AG10803 (cell line): ENCODE measurements at regions not wholly inside any gene's neighbourhood (a gene's known extent, or its start where the extent isn't known, plus 50 kb on each side); places are given as distances from the start of the nearest gene placed in this dataset.

Experiments
- DNase-seq: peaks from one replicate; pipeline ENCODE4 v3.0.0; 2010; ENCODE audit warnings: low read depth
- H3K4me3 ChIP-seq: 2 replicates; pipeline ENCODE4 v1.5.1; 2011; ENCODE audit warnings: mild to moderate bottlenecking, low read length, control low read depth
- CTCF ChIP-seq: conservative IDR thresholded peaks from 2 replicates; pipeline ENCODE4 v1.5.1; 2011; ENCODE audit warnings: mild to moderate bottlenecking, low read length, control low read depth, inconsistent platforms

- DNase-seq: no peak
- H3K4me3 ChIP-seq: no peak overlapping the region
- no peak for TF ChIP-seq CTCF
Measured at GRCh38 chr11:103010891-103011290, 55.4 kb upstream of the MMP13 start.

- no peak for TF ChIP-seq CTCF
- H3K4me3 ChIP-seq: no peak overlapping the region
- DNase-seq: peak; percentile 43
Measured at GRCh38 chr11:103007521-103007920, 52.0 kb upstream of the MMP13 start.
